GM12878 (cell line): ENCODE measurements at regions not wholly inside any gene's neighbourhood (a gene's known extent, or its start where the extent isn't known, plus 50 kb on each side); places are given as distances from the start of the nearest gene placed in this dataset.

Source experiments
- ATAC-seq: fragments of 200-7000 bp; cut with Tn5 transposase; 3 replicates; pipeline ENCODE4 v1.9.1; 2020; ENCODE audit warnings: mild to moderate bottlenecking, moderate library complexity
- BruUV-seq: library from RNA; stranded (reverse); fragments of 400-500 nt; replicated peaks from 2 replicates; lab custom pipeline; 2021; lab: Mats Ljungman, UMichigan
- CTCF ChIA-PET: fragments of 300-600 bp; sonication (Branson Sonifier 250); formaldehyde crosslinking; extraction: SDS; loops from one replicate; lab custom pipeline; 2021; ENCODE audit warnings: inconsistent platforms; lab: Yijun Ruan, JAX
- POLR2A ChIA-PET: fragments of 350-600 bp; formaldehyde crosslinking; extraction: SDS; loops from one replicate; lab custom pipeline; 2021; ENCODE audit warnings: inconsistent platforms; lab: Charles Lee
- RAD21 ChIA-PET: fragments of 300-600 bp; sonication (Branson Sonifier 250); formaldehyde crosslinking; loops from one replicate; lab custom pipeline; 2023; ENCODE audit warnings: antibody characterized with exemption; ENCODE audit not compliant: unreplicated experiment; lab: Charles Lee
- SMC1A ChIA-PET: fragments of 300-600 bp; sonication (Branson Sonifier 250); formaldehyde crosslinking; loops from one replicate; lab custom pipeline; 2023; ENCODE audit not compliant: unreplicated experiment, uncharacterized antibody; lab: Charles Lee
- DNase-seq: peaks from one replicate; pipeline ENCODE4 v3.0.0-alpha.2; 2011; ENCODE audit warnings: low read depth, low spot score
- FAIRE-seq: peaks from 3 replicates; lab custom pipeline; 2011; peaks lifted over from hg19 to GRCh38; lab: Jason Lieb, UNC
- H2AFZ ChIP-seq: 2 replicates; pipeline ENCODE4 v1.6.0; 2011; ENCODE audit warnings: low read depth, low read length, control low read depth; ENCODE audit not compliant: control insufficient read depth
- H3K27ac ChIP-seq: 2 replicates; pipeline ENCODE4 v1.5.1; 2011; ENCODE audit warnings: control low read depth; ENCODE audit not compliant: control insufficient read depth, insufficient read depth
- H3K27me3 ChIP-seq, 2 experiments: replicated peaks in 1 of 2; 2 replicates each; pipeline versions ENCODE4 v1.6.0 to v1.6.1; 2011; ENCODE audit warnings: low read length in 1 of 2; ENCODE audit not compliant: control insufficient read depth in 2 of 2, insufficient read depth in 2 of 2
- H3K36me3 ChIP-seq, 2 experiments: 2 replicates each; pipeline ENCODE4 v1.5.1; 2011; ENCODE audit warnings: low read length in 1 of 2; ENCODE audit not compliant: control insufficient read depth in 2 of 2, insufficient read depth in 2 of 2
- H3K4me1 ChIP-seq: 2 replicates; pipeline ENCODE4 v1.6.1; 2011; ENCODE audit warnings: mild to moderate bottlenecking, low read length, moderate library complexity, mixed read lengths; ENCODE audit not compliant: control insufficient read depth, insufficient read depth
- H3K4me2 ChIP-seq: 2 replicates; pipeline ENCODE4 v1.6.0; 2011; ENCODE audit warnings: control low read depth; ENCODE audit not compliant: control insufficient read depth, insufficient read depth
- H3K4me3 ChIP-seq: fragments of 200-600 bp; sonication (generic); 2 replicates; pipeline ENCODE4 v1.5.1; 2016
- H3K79me2 ChIP-seq: 2 replicates; pipeline ENCODE4 v1.6.0; 2011; ENCODE audit warnings: low read length; ENCODE audit not compliant: control insufficient read depth, insufficient read depth
- H3K9ac ChIP-seq: 2 replicates; pipeline ENCODE4 v1.8.0; 2011; ENCODE audit warnings: low read length, control low read depth, mixed read lengths; ENCODE audit not compliant: control insufficient read depth, insufficient read depth
- H3K9me3 ChIP-seq: replicated peaks from 3 replicates; pipeline ENCODE4 v1.5.1; 2011; ENCODE audit warnings: mild to moderate bottlenecking, low read length; ENCODE audit not compliant: control insufficient read depth, insufficient read depth
- H4K20me1 ChIP-seq: 2 replicates; pipeline ENCODE4 v1.6.0; 2011; ENCODE audit not compliant: control insufficient read depth, insufficient read depth
- BACH1 ChIP-seq: fragments of 450-650 bp; IDR thresholded peaks from 2 replicates; pipeline ENCODE4 v1.6.1; 2017; ENCODE audit warnings: mild to moderate bottlenecking, borderline replicate concordance
- CHD1 ChIP-seq: IDR thresholded peaks from 2 replicates; pipeline ENCODE4 v1.6.1; 2012; ENCODE audit warnings: low read depth, low read length, improper control_type of control experiment
- CREB1 ChIP-seq: IDR thresholded peaks from 2 replicates; pipeline ENCODE4 v1.6.1; 2012; ENCODE audit warnings: low read depth, mild to moderate bottlenecking, inconsistent platforms
- EED ChIP-seq: sonication (generic); IDR thresholded peaks from 2 replicates; pipeline ENCODE4 v1.6.1; 2016; ENCODE audit warnings: antibody characterized with exemption, low read depth
- IKZF1 ChIP-seq: fragments of 450-650 bp; conservative IDR thresholded peaks from 2 replicates; pipeline ENCODE4 v1.6.1; 2017; ENCODE audit warnings: antibody characterized with exemption, mild to moderate bottlenecking
- IKZF2 ChIP-seq, 2 experiments: fragments of 450-650 bp; IDR thresholded peaks; 2 replicates each; pipeline ENCODE4 v1.6.1; 2017; ENCODE audit warnings: mild to moderate bottlenecking in 2 of 2, moderate library complexity in 2 of 2
- JUNB ChIP-seq: IDR thresholded peaks from 2 replicates; pipeline ENCODE4 v1.6.1; 2016; ENCODE audit warnings: antibody characterized with exemption, mild to moderate bottlenecking
- MAX ChIP-seq: IDR thresholded peaks from 2 replicates; pipeline ENCODE4 v1.6.1; 2012; ENCODE audit warnings: low read depth, low read length, improper control_type of control experiment
- NBN ChIP-seq: fragments of 450-650 bp; IDR thresholded peaks from 2 replicates; pipeline ENCODE4 v1.6.1; 2016
- POLR2AphosphoS5 ChIP-seq: IDR thresholded peaks from 2 replicates; pipeline ENCODE4 v1.6.1; 2011; ENCODE audit warnings: mild to moderate bottlenecking, low read length, inconsistent platforms
- POU2F2 ChIP-seq: IDR thresholded peaks from 3 replicates; pipeline ENCODE4 v1.6.1; 2011; ENCODE audit warnings: low read depth, mild to moderate bottlenecking, low read length, borderline replicate concordance
- RFX5 ChIP-seq: IDR thresholded peaks from 2 replicates; pipeline ENCODE4 v1.6.1; 2011; ENCODE audit warnings: low read depth, low read length, improper control_type of control experiment
- SIN3A ChIP-seq: IDR thresholded peaks from 2 replicates; pipeline ENCODE4 v1.6.1; 2012; ENCODE audit warnings: low read depth, low read length, improper control_type of control experiment
- SMC3 ChIP-seq: IDR thresholded peaks from 2 replicates; pipeline ENCODE4 v1.6.1; 2011; ENCODE audit warnings: low read length, improper control_type of control experiment, borderline replicate concordance
- TARDBP ChIP-seq: IDR thresholded peaks from 2 replicates; pipeline ENCODE4 v1.6.1; 2016; ENCODE audit warnings: borderline replicate concordance
- TBL1XR1 ChIP-seq: IDR thresholded peaks from 2 replicates; pipeline ENCODE4 v1.6.1; 2012; ENCODE audit warnings: low read depth, low read length, improper control_type of control experiment
- TCF12 ChIP-seq: IDR thresholded peaks from 2 replicates; pipeline ENCODE4 v1.6.1; 2011; ENCODE audit warnings: low read depth, mild to moderate bottlenecking, low read length
- ZBTB4 ChIP-seq: fragments of 450-650 bp; formaldehyde crosslinking; IDR thresholded peaks from 2 replicates; pipeline ENCODE4 v1.4.0; 2022; ENCODE audit warnings: mild to moderate bottlenecking, moderate library complexity
- ZNF217 ChIP-seq: fragments of 450-650 bp; IDR thresholded peaks from 2 replicates; pipeline ENCODE4 v1.6.1; 2017; ENCODE audit warnings: antibody characterized with exemption, mild to moderate bottlenecking
- ZNF274 ChIP-seq: IDR thresholded peaks from one replicate; pipeline ENCODE4 v1.8.0; 2011; ENCODE audit not compliant: insufficient read length, insufficient read depth
- WGBS: methylation state at CpG from one replicate; pipeline ENCODE4 v1.1.6; 2016; ENCODE audit warnings: low lambda C conversion rate; ENCODE audit not compliant: insufficient replicate concordance, insufficient coverage; ENCODE audit errors: missing lambda C conversion rate; 5-methylcytosine and 5-hydroxymethylcytosine counted together
- in situ Hi-C: fragments of 300-500 bp; cut with MboI; formaldehyde crosslinking; loops from 9 replicates; pipeline ENCODE4 v1.14.3; 2018; ENCODE audit warnings: mixed read lengths
- intact Hi-C: fragments of 100-400 bp; cut with micrococcal nuclease; formaldehyde crosslinking; loops from one replicate; pipeline ENCODE4 v1.14.2; 2022; ENCODE audit not compliant: unreplicated experiment

DNA sequence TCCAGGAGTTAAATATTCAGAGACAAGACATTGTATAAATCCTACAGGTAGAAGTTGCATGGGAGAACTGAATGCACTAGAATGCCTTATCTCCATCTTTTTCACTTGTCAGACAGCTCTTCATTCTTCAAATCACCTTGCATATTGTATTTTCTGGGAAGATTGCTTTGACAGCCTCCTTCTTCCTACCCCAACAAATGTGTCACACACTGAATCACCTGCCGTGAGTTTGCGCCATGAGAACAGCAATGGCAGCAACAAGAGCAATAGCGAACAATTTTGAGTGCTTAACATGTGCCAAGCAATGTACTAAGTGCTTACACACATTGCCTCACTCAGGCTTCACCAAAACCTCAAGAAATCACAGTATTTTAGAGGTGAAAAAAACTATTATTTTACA, 161.3 kb upstream of the REG3G start:
- ATAC-seq (no peak), FAIRE-seq (no peak), DNase-seq (no peak)
- H3K36me3 ChIP-seq: no peaks in the 10 kb centered on the region
- 45% methylated on average over 3 of the region's 3 CpGs for WGBS
- no peaks in the 10 kb centered on the region for H3K79me2 ChIP-seq
- intact Hi-C loops (loop anchor here (5.0 to 10.0 kb wide), 2 partner anchors 113 to 499 kb away; no protein-coding TSS in a partner anchor), in situ Hi-C loops (no loop called here)
- no peak overlapping the region for H3K9ac ChIP-seq
- no peak overlapping the region for H3K4me3 ChIP-seq
- TF ChIP-seq ZNF274 (no peak), SMC3 (no peak), RFX5 (no peak), SIN3A (no peak), TBL1XR1 (no peak), BACH1 (no peak), IKZF2 (IDR thresholded peaks at IDR 0.05) (no peak), MAX (no peak), CHD1 (no peak), TARDBP (no peak), ZBTB4 (CRISPR knock-in tag) (no peak), TCF12 (no peak), POLR2AphosphoS5 (no peak), IKZF1 (no peak), EED (no peak), NBN (no peak), CREB1 (no peak), POU2F2 (no peak), JUNB (no peak), ZNF217 (no peak)
- H2AFZ ChIP-seq: no peak overlapping the region
- SMC1A ChIA-PET: interaction anchor here (1.2 kb wide), 1 partner anchor 20 kb away, joined by 4 read pairs; no protein-coding TSS in a partner anchor
- H3K4me2 ChIP-seq: no peak overlapping the region
- CTCF ChIA-PET: no interaction called here
- H4K20me1 ChIP-seq: no peaks in the 10 kb centered on the region
- BruUV-seq: no TSS peak
- H3K27ac ChIP-seq: no peak overlapping the region
- no peaks in the 10 kb centered on the region for H3K9me3 ChIP-seq
- H3K4me1 ChIP-seq: no peaks in the 10 kb centered on the region
- no peaks in the 10 kb centered on the region for H3K27me3 ChIP-seq
- RAD21 ChIA-PET: no interaction called here
- POLR2A ChIA-PET: no interaction called here
